Non-pigmented ciliary epithelial cell (primary cell): ENCODE measurements at regions not wholly inside any gene's neighbourhood (a gene's known extent, or its start where the extent isn't known, plus 50 kb on each side); places are given as distances from the start of the nearest gene placed in this dataset.
"Not testable (repeated sequence)": the region's sequence is repeated elsewhere in the genome, so short reads cannot be mapped to it uniquely, and the experiment has no call there.

Experiments used
- DNase-seq: peaks from one replicate; pipeline ENCODE4 v3.0.0-alpha.2; 2010; ENCODE audit warnings: low read depth

DNA sequence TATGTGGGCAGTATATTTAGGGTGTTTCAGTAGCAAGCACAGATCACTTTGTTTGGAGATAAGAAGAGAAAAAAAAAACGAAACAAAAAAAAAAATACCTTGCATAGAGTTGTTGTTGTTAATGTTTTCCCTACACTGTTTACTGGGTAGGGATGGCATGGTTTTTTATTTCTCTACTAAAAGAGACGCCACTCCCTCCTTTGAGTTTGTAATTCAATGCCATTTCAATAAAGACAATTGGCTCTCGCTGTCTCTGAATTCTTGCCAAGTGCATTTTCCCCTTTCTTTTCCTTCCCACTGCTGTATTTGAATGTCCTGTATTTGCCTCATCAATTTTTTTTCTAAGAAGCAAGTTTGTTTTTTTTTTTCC, 213.9 kb upstream of the UBASH3B start:
- no peak for DNase-seq

DNA sequence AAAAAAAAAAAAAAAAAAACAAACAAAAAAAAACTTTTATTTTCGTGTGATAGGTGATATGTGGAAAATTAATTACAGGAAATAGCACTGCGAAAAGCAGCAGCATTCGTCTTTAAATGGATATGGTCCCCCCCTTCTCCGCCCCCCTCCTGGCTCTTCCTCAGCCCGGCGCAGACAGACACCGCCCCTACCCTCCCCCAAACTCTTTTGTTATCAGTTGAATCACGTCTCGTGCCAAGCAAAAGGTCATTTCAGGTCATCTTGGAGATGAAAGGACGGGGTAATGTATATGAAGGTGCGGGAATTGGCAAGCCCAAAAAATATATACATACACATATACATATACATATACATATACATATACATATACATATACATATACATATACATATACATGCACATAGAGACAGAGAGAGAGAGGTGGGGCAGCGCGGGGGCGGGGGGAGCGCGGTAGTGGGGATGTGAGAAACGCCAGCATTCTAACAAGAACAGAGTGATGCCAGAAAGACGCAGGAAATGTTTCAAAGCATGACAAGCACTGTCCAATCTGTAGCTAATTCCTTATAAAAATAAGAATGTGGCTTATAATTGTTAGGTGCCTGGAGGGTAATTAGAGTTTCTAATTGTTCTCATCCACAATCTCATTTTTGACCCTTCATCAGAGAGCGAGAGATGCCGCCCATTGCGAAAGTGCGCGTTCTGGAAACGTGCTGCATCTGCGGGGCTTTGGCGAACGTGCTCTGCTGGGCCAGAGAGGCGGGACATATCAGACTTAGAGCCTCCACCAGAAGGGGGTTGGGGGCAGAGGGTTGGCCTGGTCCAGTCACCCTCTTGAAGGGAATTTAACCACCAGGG, 214.5 kb upstream of the UBASH3B start:
- no peak for DNase-seq

GRCh38 chr11:122439866-122440810, 215.4 kb upstream of the UBASH3B start:
- DNase-seq, result no peak

GRCh38 chr11:122436188-122436555, 219.3 kb upstream of the UBASH3B start:
- DNase-seq, result no peak

GRCh38 chr11:122435540-122436187, 219.9 kb upstream of the UBASH3B start:
- no peak for DNase-seq

DNA sequence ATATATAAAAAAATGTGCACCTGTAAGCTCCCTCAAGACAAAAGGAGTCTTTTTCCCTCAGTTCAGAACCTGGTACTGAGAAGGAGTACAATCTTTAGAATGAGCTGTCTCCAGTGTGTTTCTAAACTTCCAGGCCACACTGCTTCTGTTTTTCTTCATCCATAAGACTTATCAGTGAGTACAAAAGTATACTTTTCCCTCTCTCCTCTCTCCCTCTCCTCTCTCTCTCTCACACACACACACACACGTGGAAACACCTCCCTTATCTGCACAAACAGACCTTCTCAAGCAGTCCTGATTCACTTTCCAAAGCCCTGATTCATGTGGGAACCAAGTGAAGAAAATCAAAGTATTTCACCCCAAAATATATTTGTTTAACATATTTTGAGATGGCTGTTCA, 220.7 kb upstream of the UBASH3B start:
- DNase-seq, result no peak

- no peak for DNase-seq
Observed at GRCh38 chr11:122430490-122430889, 225.0 kb upstream of the UBASH3B start.

- DNase-seq, result no peak
Observed at GRCh38 chr11:122426073-122426472, 229.4 kb upstream of the UBASH3B start.

GRCh38 chr11:122424636-122425035, 230.9 kb upstream of the UBASH3B start:
- no peak for DNase-seq

DNA sequence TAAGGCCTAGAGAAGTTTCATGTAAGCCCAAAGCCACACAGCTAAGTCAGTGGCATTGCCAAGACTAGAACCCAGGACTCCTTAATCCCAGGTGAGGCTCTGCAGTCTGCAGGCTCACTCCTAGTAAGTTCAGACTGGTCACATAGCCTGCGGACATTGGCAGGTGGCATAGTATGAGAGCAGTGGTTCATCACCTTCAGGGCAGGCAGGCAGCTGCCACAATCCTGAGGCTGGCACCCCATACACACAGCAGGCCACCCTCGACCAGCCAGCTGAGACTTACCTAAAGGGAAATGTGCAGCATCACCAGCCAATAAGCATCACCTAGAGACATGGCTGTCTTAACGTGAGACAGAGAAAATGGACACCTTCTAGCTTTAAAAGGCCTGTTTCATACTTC, 231.6 kb upstream of the UBASH3B start:
- no peak for DNase-seq

DNA sequence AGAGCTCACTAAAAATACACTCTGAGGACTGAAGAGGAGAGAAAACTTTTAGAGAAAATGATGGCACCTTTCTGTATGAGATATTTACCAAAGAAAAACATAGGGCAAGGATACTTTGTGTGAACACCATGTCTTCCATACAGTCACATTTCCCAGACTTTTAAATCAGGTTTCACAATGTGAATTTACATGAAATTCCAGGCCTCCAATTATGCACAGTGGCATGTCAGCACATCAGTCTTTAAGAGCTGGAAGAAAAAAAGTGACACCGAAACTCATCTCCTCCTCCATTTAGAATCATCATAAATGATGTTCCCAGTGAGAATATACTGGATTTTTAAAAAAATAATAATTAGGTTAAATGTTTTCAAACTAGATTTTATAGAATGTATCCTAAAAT, 232.2 kb upstream of the UBASH3B start:
- no peak for DNase-seq

DNA sequence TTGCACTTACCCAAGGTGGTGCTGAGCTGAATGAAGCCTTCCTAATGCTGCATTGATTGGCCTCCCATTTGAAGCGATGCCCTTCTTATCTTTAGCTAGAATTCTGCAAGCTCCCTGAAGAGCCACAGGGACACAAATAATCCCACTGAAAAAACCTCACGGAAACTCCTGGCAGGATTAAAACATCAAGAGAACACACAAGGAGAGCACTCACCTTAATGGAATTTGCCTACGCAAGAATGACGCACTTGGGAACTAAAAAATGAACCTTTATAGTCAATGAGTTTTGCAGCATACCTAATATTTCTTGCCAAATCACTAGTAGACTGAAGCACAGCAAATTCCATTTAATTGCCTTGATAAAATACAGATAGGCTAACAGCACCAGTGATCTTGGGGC, 232.8 kb upstream of the UBASH3B start:
- DNase-seq, result no peak

DNA sequence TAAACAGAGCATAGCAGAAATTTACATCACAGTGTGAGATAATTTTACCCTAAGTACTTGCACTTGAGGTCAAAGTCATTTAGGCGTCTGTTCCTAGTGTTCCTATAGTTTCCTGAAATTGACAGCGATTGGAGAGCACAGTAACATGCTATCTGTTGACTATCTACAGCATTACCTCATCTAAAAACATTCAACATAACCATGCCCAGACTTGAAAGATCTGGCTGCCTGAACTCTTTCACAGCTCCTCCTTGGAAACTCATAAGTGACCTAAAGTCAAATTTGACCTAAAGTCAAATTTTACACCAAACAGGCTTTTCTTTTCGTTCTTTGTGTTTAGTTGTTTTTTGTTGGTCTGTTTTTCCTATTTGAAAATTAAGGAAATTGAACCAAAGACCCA, 233.8 kb upstream of the UBASH3B start:
- DNase-seq, result no peak

GRCh38 chr11:122418032-122418431, 237.5 kb upstream of the UBASH3B start:
- DNase-seq, result no peak

DNA sequence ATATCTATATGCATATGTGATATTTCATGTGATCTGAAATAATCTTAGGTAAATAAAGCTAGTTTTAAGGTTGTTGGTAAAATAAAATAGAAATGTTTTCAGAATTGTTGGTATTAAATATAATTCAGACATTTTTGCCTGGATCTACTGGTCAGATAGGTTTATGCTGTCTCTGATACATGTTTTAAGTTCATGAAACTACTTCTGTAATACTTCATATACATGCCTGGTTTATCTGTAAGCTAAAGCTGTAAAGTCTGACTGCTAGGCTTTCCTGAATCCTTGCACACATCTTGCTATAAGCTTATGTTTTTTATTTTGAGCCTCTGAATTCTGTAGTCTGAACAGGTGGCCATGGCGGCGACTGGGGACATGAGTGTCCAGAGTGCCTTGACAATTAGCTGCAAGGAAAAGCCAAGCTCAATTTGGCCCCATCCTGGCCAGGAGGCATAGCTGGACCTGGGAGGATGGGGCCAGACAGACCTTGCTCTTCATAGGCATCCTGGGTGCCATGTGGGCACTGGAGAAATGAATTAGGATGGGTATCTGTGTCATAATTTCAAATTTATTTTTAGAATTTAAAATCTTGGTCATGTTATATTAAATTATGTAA, 241.0 kb upstream of the UBASH3B start:
- DNase-seq, result no peak

DNA sequence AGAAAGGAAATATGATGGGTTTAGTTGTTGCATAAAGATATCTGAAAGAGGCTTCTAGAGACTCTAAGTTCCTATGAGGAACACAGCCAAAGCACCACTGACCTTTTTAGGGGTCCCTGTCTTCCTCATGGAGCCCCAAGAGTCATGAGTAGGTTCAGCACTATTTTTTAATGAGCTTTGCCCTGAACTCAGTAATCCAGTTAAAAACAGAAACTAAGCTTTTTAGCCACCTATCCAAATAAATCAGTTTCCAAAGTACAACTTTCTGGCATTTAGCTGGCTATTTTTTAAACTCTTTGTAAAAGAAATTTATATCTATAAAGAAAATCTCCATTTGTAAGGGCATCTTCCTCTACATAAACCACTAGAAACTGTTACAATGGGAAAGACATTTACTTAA, 241.8 kb upstream of the UBASH3B start:
- no peak for DNase-seq

DNA sequence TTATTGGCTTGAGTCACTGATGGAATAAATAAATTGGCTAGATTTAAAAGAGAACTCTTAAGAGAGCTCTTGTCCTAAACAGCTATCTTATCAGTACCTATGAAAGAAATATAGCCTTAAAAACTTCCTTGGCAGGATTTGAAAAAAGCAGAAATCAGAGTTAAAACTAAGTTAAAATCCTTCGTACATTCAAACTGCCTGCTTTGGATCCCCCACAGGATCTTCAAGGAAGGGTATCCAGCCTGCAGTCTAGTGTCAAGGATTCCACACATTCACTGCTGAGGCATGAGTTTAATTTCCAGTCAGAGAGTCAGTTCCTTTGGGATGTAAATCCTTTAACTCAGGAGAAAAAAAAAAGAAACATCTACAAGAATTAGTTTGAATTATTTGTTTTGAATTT, 242.9 kb upstream of the UBASH3B start:
- no peak for DNase-seq

DNA sequence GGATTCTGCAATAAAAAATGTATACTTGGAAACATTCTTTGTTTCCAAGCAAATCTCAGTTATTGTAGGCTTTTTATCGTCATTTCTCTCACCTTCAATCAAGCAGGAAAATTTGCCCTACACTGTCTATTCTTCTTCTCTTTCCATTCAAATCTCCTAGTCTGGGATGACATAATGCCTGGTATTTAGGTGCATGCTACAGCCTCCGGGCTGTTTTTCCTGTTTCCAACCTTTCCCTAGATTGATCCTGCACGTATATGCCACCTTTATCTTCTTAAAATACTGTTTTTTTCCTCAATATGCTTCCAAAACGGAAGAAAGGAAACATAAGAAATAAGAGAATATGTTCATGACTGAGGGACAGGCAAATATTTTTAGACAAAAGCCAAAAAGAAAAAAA, 249.1 kb upstream of the UBASH3B start:
- no peak for DNase-seq

GRCh38 chr11:122405547-122406341, 249.8 kb upstream of the UBASH3B start:
- DNase-seq, result no peak

GRCh38 chr11:122404571-122404970, 251.0 kb upstream of the UBASH3B start:
- DNase-seq, result no peak

DNA sequence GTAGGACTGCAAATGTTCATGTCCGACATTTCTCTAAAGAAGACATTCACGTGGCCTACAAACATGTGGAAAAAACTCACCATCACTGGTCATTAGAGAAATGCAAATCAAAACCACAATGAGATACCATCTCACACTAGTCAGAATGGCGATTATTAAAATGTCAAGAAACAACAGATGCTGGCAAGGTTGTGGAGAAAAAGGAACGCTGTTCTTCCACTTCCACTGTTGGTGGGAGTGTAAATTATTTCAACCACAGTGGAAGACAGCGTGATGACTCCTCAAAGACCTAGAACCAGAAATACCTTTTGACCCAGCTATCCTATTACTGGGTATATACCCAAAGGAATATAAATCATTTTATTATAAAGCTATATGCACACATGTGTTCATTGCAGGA, 253.9 kb upstream of the UBASH3B start:
- not testable (repeated sequence) for DNase-seq
